Prostate gland (tissue), 2 donors: ENCODE measurements at regions not wholly inside any gene's neighbourhood (a gene's known extent, or its start where the extent isn't known, plus 50 kb on each side); places are given as distances from the start of the nearest gene placed in this dataset.

Source experiments
- DNase-seq: peaks from one replicate; pipeline ENCODE4 v3.0.0-alpha.2; 2019; ENCODE audit warnings: low spot score
- H3K27ac ChIP-seq, 2 donors: fragments of 200-600 bp; sonication (generic); 2 replicates each; pipeline ENCODE4 v1.5.1; 2017 to 2019
- H3K27me3 ChIP-seq: fragments of 200-600 bp; sonication (generic); replicated peaks from 2 replicates; pipeline ENCODE4 v1.5.1; 2019; ENCODE audit not compliant: insufficient read depth
- H3K36me3 ChIP-seq, 2 donors: fragments of 200-600 bp; sonication (generic); 1 replicate in 1 of 2; 2 replicates in 1 of 2; pipeline versions ENCODE4 v1.5.1 to v1.8.1; 2017 to 2019
- H3K4me1 ChIP-seq: fragments of 200-600 bp; sonication (generic); replicated peaks from 2 replicates; pipeline ENCODE4 v1.5.1; 2019
- H3K4me3 ChIP-seq, 2 donors: fragments of 200-600 bp; sonication (generic); 2 replicates each; pipeline ENCODE4 v1.5.1; 2017 to 2019
- H3K9me3 ChIP-seq: fragments of 200-600 bp; sonication (generic); 2 replicates; pipeline ENCODE4 v1.5.1; 2017
- CTCF ChIP-seq, 4 experiments: fragments of 200-600 bp in 2 of 4; fragments of 450-650 bp in 2 of 4; sonication (generic) in 2 of 4; IDR thresholded peaks; 1 replicate in 3 of 4; 2 replicates in 1 of 4; pipeline ENCODE4 v1.5.1; 2016 to 2019; ENCODE audit warnings: antibody characterized with exemption in 4 of 4, mild to moderate bottlenecking in 2 of 4, moderate library complexity in 2 of 4
- POLR2A ChIP-seq: fragments of 450-650 bp; IDR thresholded peaks from one replicate; pipeline ENCODE4 v1.6.1; 2016; ENCODE audit warnings: antibody characterized with exemption, mild to moderate bottlenecking
- POLR2AphosphoS5 ChIP-seq: sonication (generic); formaldehyde crosslinking; IDR thresholded peaks from one replicate; pipeline ENCODE4 v1.6.1; 2017; ENCODE audit warnings: antibody characterized with exemption
- WGBS: methylation state at CpG from one replicate; pipeline ENCODE4 v1.1.5; 2018; 5-methylcytosine and 5-hydroxymethylcytosine counted together
- intact Hi-C: fragments of 100-400 bp; cut with DNase I; formaldehyde crosslinking; loops from one replicate; pipeline ENCODE4 v1.14.2; 2022

- Histone ChIP-seq H3K36me3 (no peaks in the 10 kb centered on the region), H3K4me1 (no peaks in the 10 kb centered on the region), H3K27ac (no peak overlapping the region), H3K4me3 (no peak overlapping the region), H3K9me3 (no peaks in the 10 kb centered on the region), H3K27me3 (no peaks in the 10 kb centered on the region)
- TF ChIP-seq POLR2A (no peak), POLR2AphosphoS5 (no peak), CTCF (IDR thresholded peaks at IDR 0.05) (no peak)
- DNase-seq: no peak
- WGBS: 34% methylated on average over 1 of the region's 1 CpG
- intact Hi-C loops: no loop called here
Observed at GRCh38 chr4:15320121-15320678, 107.6 kb upstream of the C1QTNF7 start.

GRCh38 chr4:15322006-15322405, 105.8 kb upstream of the C1QTNF7 start:
- 27% methylated on average over 3 of the region's 3 CpGs for WGBS
- Histone ChIP-seq H3K4me3 (no peak overlapping the region), H3K27ac (no peak overlapping the region), H3K27me3 (no peaks in the 10 kb centered on the region), H3K9me3 (no peaks in the 10 kb centered on the region), H3K4me1 (no peaks in the 10 kb centered on the region), H3K36me3 (no peaks in the 10 kb centered on the region)
- no peak for DNase-seq
- no peak for TF ChIP-seq POLR2AphosphoS5
- no peak for TF ChIP-seq CTCF (IDR thresholded peaks at IDR 0.05)
- TF ChIP-seq POLR2A: no peak
- intact Hi-C loops: no loop called here

- no peak overlapping the region for H3K27ac ChIP-seq
- WGBS: 46% methylated on average over 5 of the region's 5 CpGs
- no peak for DNase-seq
- H3K27me3 ChIP-seq: no peaks in the 10 kb centered on the region
- intact Hi-C loops: loop anchor here (5.0 kb wide), 1 partner anchor 89 kb away; no protein-coding TSS in a partner anchor
- no peaks in the 10 kb centered on the region for H3K4me1 ChIP-seq
- TF ChIP-seq POLR2AphosphoS5 (no peak), POLR2A (no peak), CTCF (IDR thresholded peaks at IDR 0.05) (no peak)
- H3K36me3 ChIP-seq: no peaks in the 10 kb centered on the region
- no peaks in the 10 kb centered on the region for H3K9me3 ChIP-seq
- H3K4me3 ChIP-seq: no peak overlapping the region
Observed at GRCh38 chr4:15325987-15326386, 101.8 kb upstream of the C1QTNF7 start.

GRCh38 chr4:15327311-15328298, 100.2 kb upstream of the C1QTNF7 start:
- no peaks in the 10 kb centered on the region for H3K36me3 ChIP-seq
- DNase-seq: no peak
- WGBS: 56% methylated on average over 7 of the region's 7 CpGs
- H3K27me3 ChIP-seq: no peaks in the 10 kb centered on the region
- intact Hi-C loops: loop anchor here (5.0 kb wide), 1 partner anchor 90 kb away; no protein-coding TSS in a partner anchor
- no peak for TF ChIP-seq POLR2A
- H3K9me3 ChIP-seq: no peaks in the 10 kb centered on the region
- no peaks in the 10 kb centered on the region for H3K4me1 ChIP-seq
- no peak overlapping the region for H3K27ac ChIP-seq
- no peak overlapping the region for H3K4me3 ChIP-seq

GRCh38 chr4:15331930-15332329, 95.9 kb upstream of the C1QTNF7 start:
- DNase-seq: no peak
- H3K27me3 ChIP-seq: no peaks in the 10 kb centered on the region
- H3K4me3 ChIP-seq: no peak overlapping the region
- TF ChIP-seq POLR2A (no peak), POLR2AphosphoS5 (no peak), CTCF (IDR thresholded peaks at IDR 0.05) (no peak)
- intact Hi-C loops: no loop called here
- no peaks in the 10 kb centered on the region for H3K9me3 ChIP-seq
- H3K4me1 ChIP-seq: no peaks in the 10 kb centered on the region
- no peaks in the 10 kb centered on the region for H3K36me3 ChIP-seq
- H3K27ac ChIP-seq: no peak overlapping the region
- WGBS: 66% methylated on average over 3 of the region's 3 CpGs
